AG09319 (cell line): ENCODE measurements at regions not wholly inside any gene's neighbourhood (a gene's known extent, or its start where the extent isn't known, plus 50 kb on each side); places are given as distances from the start of the nearest gene placed in this dataset.

ENCODE experiments used
- DNase-seq: peaks from one replicate; pipeline ENCODE4 v3.0.0-alpha.2; 2010; ENCODE audit warnings: low read depth; ENCODE audit errors: extremely low read depth
- CTCF ChIP-seq: IDR thresholded peaks from 2 replicates; pipeline ENCODE4 v1.5.1; 2011; ENCODE audit warnings: low read depth, mild to moderate bottlenecking, inconsistent platforms, low read length, moderate library complexity

- no peak for DNase-seq
- no peak for TF ChIP-seq CTCF
Observed at GRCh38 chr20:59411589-59411988, 111.2 kb downstream of the EDN3 start.

- no peak for TF ChIP-seq CTCF
- no peak for DNase-seq
Observed at GRCh38 chr20:59412181-59412580, 111.8 kb downstream of the EDN3 start.

DNA sequence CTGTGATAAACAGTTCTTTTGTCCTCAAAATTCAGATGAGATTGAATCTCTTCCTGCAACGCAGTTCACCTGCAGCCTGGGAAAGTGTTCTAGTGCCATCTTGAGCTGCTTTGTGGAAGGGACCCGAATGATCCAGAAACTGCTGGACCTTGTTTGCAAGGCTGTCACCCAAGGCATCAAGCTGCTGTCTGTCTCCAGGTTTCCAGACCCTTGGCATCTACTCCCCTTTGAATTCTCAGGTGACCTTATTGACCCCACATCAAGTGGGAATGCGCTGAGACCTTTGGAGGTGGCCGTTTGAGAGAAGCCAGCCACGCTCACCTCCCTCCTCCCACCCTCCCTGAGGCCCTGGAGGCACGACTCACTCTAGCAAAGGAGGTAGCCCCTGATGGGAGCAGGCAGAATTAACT is 112.5 kb downstream of the EDN3 start:
- no peak for TF ChIP-seq CTCF
- no peak for DNase-seq

DNA sequence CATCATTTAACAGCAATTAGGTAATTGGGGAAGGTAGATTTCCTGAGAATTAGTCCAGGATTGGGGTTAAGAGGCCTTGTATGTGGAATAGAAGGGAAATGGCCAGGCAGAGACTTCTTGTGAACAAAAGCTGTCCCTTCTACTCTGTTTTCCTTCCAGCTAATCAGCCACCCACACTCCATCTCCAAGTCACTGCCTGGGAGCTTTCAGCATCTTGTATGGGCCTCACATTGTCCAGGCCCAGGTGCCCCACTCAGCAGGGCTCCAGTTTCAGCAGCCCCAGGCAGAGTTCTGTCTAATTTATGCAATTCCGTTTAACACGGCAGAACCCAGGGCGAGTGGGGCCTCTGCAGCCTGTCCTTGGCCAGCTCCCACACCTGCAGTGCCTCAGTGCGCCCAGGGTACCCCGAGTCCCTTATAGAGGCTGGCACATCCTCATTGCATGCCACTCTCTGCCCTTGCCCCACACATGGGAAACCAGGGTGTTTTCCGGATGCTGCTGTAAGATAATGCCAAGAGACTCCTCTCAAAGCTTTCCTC is 113.0 kb downstream of the EDN3 start:
- no peak for TF ChIP-seq CTCF
- DNase-seq = no peak

DNA sequence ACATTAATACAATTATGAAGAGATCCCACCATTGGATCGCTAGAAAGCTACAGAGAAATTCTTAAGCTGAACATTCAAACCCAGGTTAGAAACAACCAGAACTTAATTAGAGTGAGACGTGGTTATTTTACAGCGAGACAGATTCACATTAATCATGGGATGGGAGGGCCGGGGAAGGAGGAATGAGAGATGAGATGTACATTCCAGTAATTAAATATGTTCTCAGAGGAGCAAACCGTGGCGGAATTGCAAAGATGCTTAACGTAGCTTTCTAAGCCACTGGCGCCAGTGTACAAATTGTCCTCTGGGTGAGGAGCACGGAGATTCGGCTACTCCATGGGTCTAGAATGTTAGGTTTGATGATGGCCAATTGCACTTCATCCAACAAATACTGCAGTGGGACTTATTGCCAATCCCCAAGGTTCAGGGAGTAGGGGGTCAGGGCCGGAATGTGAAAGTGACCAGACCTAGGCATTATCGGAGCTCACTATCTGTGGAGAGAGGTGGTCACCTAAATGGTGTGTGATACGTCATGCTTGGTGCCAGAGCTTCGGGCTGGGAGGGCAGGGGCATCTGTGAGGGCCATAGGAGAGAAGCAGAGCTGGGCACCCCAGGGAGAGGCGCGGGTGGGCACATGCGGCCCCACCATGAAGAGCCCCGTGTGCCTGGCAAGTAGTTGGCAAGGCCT is 114.7 kb downstream of the EDN3 start:
- no peak for DNase-seq
- no peak for TF ChIP-seq CTCF

GRCh38 chr20:59416916-59417315 is 116.5 kb downstream of the EDN3 start:
- DNase-seq = no peak
- no peak for TF ChIP-seq CTCF

DNA sequence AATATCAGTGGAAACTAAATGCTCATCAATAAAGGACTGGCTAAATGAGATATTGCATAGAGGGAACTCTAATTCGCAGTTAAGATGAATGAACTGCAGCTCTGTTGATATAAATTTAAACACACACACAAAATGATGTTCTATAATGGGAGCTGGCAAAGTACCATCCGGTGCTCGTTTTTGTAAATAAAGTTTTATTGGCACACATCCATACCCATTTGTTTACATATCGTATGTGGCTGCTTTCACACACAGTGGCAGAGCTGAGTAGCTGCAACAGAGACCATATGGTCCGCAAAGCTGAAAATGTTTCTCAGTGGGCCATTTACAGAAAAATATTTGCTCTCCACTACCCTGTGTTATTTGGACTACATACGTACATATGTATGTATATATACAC is 120.7 kb downstream of the EDN3 start:
- TF ChIP-seq CTCF = no peak
- DNase-seq = no peak
